ENCODE measurements at regions not wholly inside any gene's neighbourhood (a gene's known extent, or its start where the extent isn't known, plus 50 kb on each side); places are given as distances from the start of the nearest gene placed in this dataset.

- FAIRE-seq (no peak), DNase-seq (ENCODE audit: low read depth) (no peak)
- H3K9me3 ChIP-seq (ENCODE audit: insufficient read depth, low read depth, low read length), result no peaks in the 10 kb centered on the region
- Mint-ChIP-seq H3K4me3 (ENCODE audit: unreplicated experiment) (no peak overlapping the region), H3K4me1 (ENCODE audit: low read depth, unreplicated experiment) (no peaks in the 10 kb centered on the region), H3K27me3 (ENCODE audit: low read depth, unreplicated experiment) (peaks cover 73% of the 10 kb centered on the region), H3K27ac (ENCODE audit: unreplicated experiment) (no peak overlapping the region), H3K36me3 (ENCODE audit: low read depth, unreplicated experiment) (no peaks in the 10 kb centered on the region), H3K9me3 (ENCODE audit: unreplicated experiment) (peaks cover 5% of the 10 kb centered on the region)
- no peaks in the 10 kb centered on the region for H3K27me3 ChIP-seq (ENCODE audit: insufficient read depth, low read length)
- TF ChIP-seq EZH2 (IDR thresholded peaks at IDR 0.05; ENCODE audit: insufficient read depth, low read length) (no peak), CTCF (IDR thresholded peaks at IDR 0.05; ENCODE audit: insufficient read depth, low read depth, low read length) (no peak)
- H4K20me1 ChIP-seq (ENCODE audit: insufficient read depth, low read length), result no peaks in the 10 kb centered on the region
- no peaks in the 10 kb centered on the region for H3K4me1 ChIP-seq (ENCODE audit: insufficient read depth, low read length)
- H3K27ac ChIP-seq (ENCODE audit: low read depth, low read length), result no peak overlapping the region
- no peak overlapping the region for H2AFZ ChIP-seq (ENCODE audit: low read depth, low read length)
- no peaks in the 10 kb centered on the region for H3K36me3 ChIP-seq (ENCODE audit: insufficient read depth, low read length)
- no peaks in the 10 kb centered on the region for H3K79me2 ChIP-seq (ENCODE audit: insufficient read depth, low read length)
- H3K4me2 ChIP-seq (ENCODE audit: low read length), result no peak overlapping the region
- no peak overlapping the region for H3K9ac ChIP-seq (ENCODE audit: low read length)
- no peak overlapping the region for H3K4me3 ChIP-seq (ENCODE audit: insufficient read depth, low read depth, low read length)
Measured at GRCh38 chr11:45597097-45597496, 68.3 kb downstream of the CHST1 start.

GRCh38 chr11:45596571-45596970 is 68.9 kb downstream of the CHST1 start:
- no peaks in the 10 kb centered on the region for H3K79me2 ChIP-seq (ENCODE audit: insufficient read depth, low read length)
- H3K4me3 ChIP-seq (ENCODE audit: insufficient read depth, low read depth, low read length), result no peak overlapping the region
- no peaks in the 10 kb centered on the region for H3K36me3 ChIP-seq (ENCODE audit: insufficient read depth, low read length)
- no peak overlapping the region for H3K27ac ChIP-seq (ENCODE audit: low read depth, low read length)
- FAIRE-seq (no peak), DNase-seq (ENCODE audit: low read depth) (no peak)
- peaks cover 78% of the 10 kb centered on the region for H3K27me3 Mint-ChIP-seq (ENCODE audit: low read depth, unreplicated experiment)
- TF ChIP-seq CTCF (IDR thresholded peaks at IDR 0.05; ENCODE audit: insufficient read depth, low read depth, low read length), result no peak
- TF ChIP-seq EZH2 (IDR thresholded peaks at IDR 0.05; ENCODE audit: insufficient read depth, low read length), result no peak
- H3K27ac Mint-ChIP-seq (ENCODE audit: unreplicated experiment), result no peak overlapping the region
- no peaks in the 10 kb centered on the region for H4K20me1 ChIP-seq (ENCODE audit: insufficient read depth, low read length)
- no peak overlapping the region for H3K9ac ChIP-seq (ENCODE audit: low read length)
- no peak overlapping the region for H3K4me3 Mint-ChIP-seq (ENCODE audit: unreplicated experiment)
- H3K27me3 ChIP-seq (ENCODE audit: insufficient read depth, low read length), result no peaks in the 10 kb centered on the region
- no peaks in the 10 kb centered on the region for H3K4me1 ChIP-seq (ENCODE audit: insufficient read depth, low read length)
- H3K4me2 ChIP-seq (ENCODE audit: low read length), result no peak overlapping the region
- H3K36me3 Mint-ChIP-seq (ENCODE audit: low read depth, unreplicated experiment), result no peaks in the 10 kb centered on the region
- peaks cover 5% of the 10 kb centered on the region for H3K9me3 Mint-ChIP-seq (ENCODE audit: unreplicated experiment)
- H3K4me1 Mint-ChIP-seq (ENCODE audit: low read depth, unreplicated experiment), result no peaks in the 10 kb centered on the region
- H3K9me3 ChIP-seq (ENCODE audit: insufficient read depth, low read depth, low read length), result no peaks in the 10 kb centered on the region
- no peak overlapping the region for H2AFZ ChIP-seq (ENCODE audit: low read depth, low read length)

- no peaks in the 10 kb centered on the region for H4K20me1 ChIP-seq (ENCODE audit: insufficient read depth, low read length)
- FAIRE-seq, result no peak
- Mint-ChIP-seq H3K9me3 (ENCODE audit: unreplicated experiment) (peaks cover 5% of the 10 kb centered on the region), H3K4me1 (ENCODE audit: low read depth, unreplicated experiment) (no peaks in the 10 kb centered on the region), H3K4me3 (ENCODE audit: unreplicated experiment) (no peak overlapping the region), H3K36me3 (ENCODE audit: low read depth, unreplicated experiment) (no peaks in the 10 kb centered on the region), H3K27me3 (ENCODE audit: low read depth, unreplicated experiment) (peaks cover 81% of the 10 kb centered on the region), H3K27ac (ENCODE audit: unreplicated experiment) (no peak overlapping the region)
- no peak for DNase-seq (ENCODE audit: low read depth)
- H3K27ac ChIP-seq (ENCODE audit: low read depth, low read length), result no peak overlapping the region
- H3K4me1 ChIP-seq (ENCODE audit: insufficient read depth, low read length), result no peaks in the 10 kb centered on the region
- no peak overlapping the region for H2AFZ ChIP-seq (ENCODE audit: low read depth, low read length)
- H3K4me3 ChIP-seq (ENCODE audit: insufficient read depth, low read depth, low read length), result no peak overlapping the region
- H3K9me3 ChIP-seq (ENCODE audit: insufficient read depth, low read depth, low read length), result no peaks in the 10 kb centered on the region
- H3K36me3 ChIP-seq (ENCODE audit: insufficient read depth, low read length), result no peaks in the 10 kb centered on the region
- no peak overlapping the region for H3K4me2 ChIP-seq (ENCODE audit: low read length)
- H3K27me3 ChIP-seq (ENCODE audit: insufficient read depth, low read length), result no peaks in the 10 kb centered on the region
- no peaks in the 10 kb centered on the region for H3K79me2 ChIP-seq (ENCODE audit: insufficient read depth, low read length)
- no peak overlapping the region for H3K9ac ChIP-seq (ENCODE audit: low read length)
- TF ChIP-seq CTCF (IDR thresholded peaks at IDR 0.05; ENCODE audit: insufficient read depth, low read depth, low read length), result no peak
- no peak for TF ChIP-seq EZH2 (IDR thresholded peaks at IDR 0.05; ENCODE audit: insufficient read depth, low read length)
Measured at GRCh38 chr11:45593992-45594391, 71.4 kb downstream of the CHST1 start.
